WERI-Rb-1 (cell line): ENCODE measurements at regions not wholly inside any gene's neighbourhood (a gene's known extent, or its start where the extent isn't known, plus 50 kb on each side); places are given as distances from the start of the nearest gene placed in this dataset.

Experiments used
- DNase-seq: peaks from one replicate; pipeline ENCODE4 v3.0.0-alpha.2; 2020
- H3K27ac ChIP-seq: fragments of 250-450 bp; sonication (Bioruptor Pico); 2 replicates; pipeline ENCODE4 v1.5.1; 2020; ENCODE audit warnings: mild to moderate bottlenecking, moderate library complexity
- H3K27me3 ChIP-seq: fragments of 250-450 bp; sonication (Bioruptor Pico); 2 replicates; pipeline ENCODE4 v1.5.1; 2021; ENCODE audit warnings: mild to moderate bottlenecking, low read depth, moderate library complexity; ENCODE audit not compliant: insufficient read depth, severe bottlenecking
- H3K36me3 ChIP-seq: fragments of 250-450 bp; sonication (Bioruptor Pico); 2 replicates; pipeline ENCODE4 v1.5.1; 2020; ENCODE audit warnings: mild to moderate bottlenecking, moderate library complexity
- H3K4me3 ChIP-seq: 2 replicates; pipeline ENCODE4 v1.5.1; 2011; ENCODE audit warnings: low read depth, mild to moderate bottlenecking, control low read depth, low read length
- H3K9me3 ChIP-seq: fragments of 250-450 bp; sonication (Bioruptor Pico); 2 replicates; pipeline ENCODE4 v1.5.1; 2021; ENCODE audit warnings: mild to moderate bottlenecking, moderate library complexity; ENCODE audit not compliant: severe bottlenecking
- CTCF ChIP-seq: IDR thresholded peaks from 2 replicates; pipeline ENCODE4 v1.5.1; 2011; ENCODE audit warnings: low read depth, mild to moderate bottlenecking, control low read depth, inconsistent platforms, low read length

- Histone ChIP-seq H3K9me3 (no peaks in the 10 kb centered on the region), H3K27me3 (no peaks in the 10 kb centered on the region), H3K36me3 (no peaks in the 10 kb centered on the region), H3K4me3 (no peak overlapping the region), H3K27ac (no peak overlapping the region)
- no peak for TF ChIP-seq CTCF
- peak; percentile 10 for DNase-seq
Observed at GRCh38 chr19:20482721-20483120, 82.9 kb downstream of the ZNF737 start.

GRCh38 chr19:20481736-20482135, 83.8 kb downstream of the ZNF737 start:
- H3K4me3 ChIP-seq: no peak overlapping the region
- H3K27me3 ChIP-seq: no peaks in the 10 kb centered on the region
- H3K27ac ChIP-seq: no peak overlapping the region
- H3K36me3 ChIP-seq: no peaks in the 10 kb centered on the region
- no peak for TF ChIP-seq CTCF
- no peaks in the 10 kb centered on the region for H3K9me3 ChIP-seq
- DNase-seq: no peak

- TF ChIP-seq CTCF: no peak
- no peaks in the 10 kb centered on the region for H3K36me3 ChIP-seq
- no peaks in the 10 kb centered on the region for H3K27me3 ChIP-seq
- H3K4me3 ChIP-seq: no peak overlapping the region
- H3K27ac ChIP-seq: no peak overlapping the region
- DNase-seq: no peak
- H3K9me3 ChIP-seq: no peaks in the 10 kb centered on the region
Observed at GRCh38 chr19:20479483-20479882, 86.1 kb downstream of the ZNF737 start.

GRCh38 chr19:20478936-20479335, 86.6 kb downstream of the ZNF737 start:
- H3K4me3 ChIP-seq: no peak overlapping the region
- no peaks in the 10 kb centered on the region for H3K27me3 ChIP-seq
- no peaks in the 10 kb centered on the region for H3K9me3 ChIP-seq
- no peak overlapping the region for H3K27ac ChIP-seq
- DNase-seq: no peak
- 0 out of 2 replicates have a peak, but pooled peaks have one; percentile 6 for TF ChIP-seq CTCF
- H3K36me3 ChIP-seq: no peaks in the 10 kb centered on the region

- TF ChIP-seq CTCF: no peak
- Histone ChIP-seq H3K36me3 (no peaks in the 10 kb centered on the region), H3K27ac (no peak overlapping the region), H3K9me3 (peaks cover 3% of the 10 kb centered on the region), H3K4me3 (no peak overlapping the region), H3K27me3 (no peaks in the 10 kb centered on the region)
- DNase-seq: no peak
Observed at GRCh38 chr19:20472854-20473253, 92.7 kb downstream of the ZNF737 start.

- H3K27me3 ChIP-seq: no peaks in the 10 kb centered on the region
- no peak for DNase-seq
Observed at GRCh38 chr19:20471431-20471830, 94.2 kb downstream of the ZNF737 start.

More at GRCh38 chr19:20471431-20471830, 94.2 kb downstream of the ZNF737 start:
- Histone ChIP-seq H3K9me3 (peaks cover 3% of the 10 kb centered on the region), H3K36me3 (no peaks in the 10 kb centered on the region), H3K4me3 (no peak overlapping the region), H3K27ac (no peak overlapping the region)
- no peak for TF ChIP-seq CTCF
